ENCODE measurements at regions not wholly inside any gene's neighbourhood (a gene's known extent, or its start where the extent isn't known, plus 50 kb on each side); places are given as distances from the start of the nearest gene placed in this dataset.

- H2AFZ ChIP-seq (ENCODE audit: low read depth, low read length) = no peak overlapping the region
- Mint-ChIP-seq H3K4me3 (ENCODE audit: unreplicated experiment) (no peak overlapping the region), H3K9me3 (ENCODE audit: unreplicated experiment) (no peaks in the 10 kb centered on the region), H3K27ac (ENCODE audit: unreplicated experiment) (peak overlapping the region; percentile 41), H3K4me1 (ENCODE audit: low read depth, unreplicated experiment) (peaks cover 11% of the 10 kb centered on the region), H3K36me3 (ENCODE audit: low read depth, unreplicated experiment) (no peaks in the 10 kb centered on the region), H3K27me3 (ENCODE audit: low read depth, unreplicated experiment) (peaks cover 2% of the 10 kb centered on the region)
- H4K20me1 ChIP-seq (ENCODE audit: insufficient read depth, low read length) = no peaks in the 10 kb centered on the region
- no peaks in the 10 kb centered on the region for H3K27me3 ChIP-seq (ENCODE audit: insufficient read depth, low read length)
- no peaks in the 10 kb centered on the region for H3K4me1 ChIP-seq (ENCODE audit: insufficient read depth, low read length)
- H3K36me3 ChIP-seq (ENCODE audit: insufficient read depth, low read length) = no peaks in the 10 kb centered on the region
- FAIRE-seq (no peak), DNase-seq (ENCODE audit: low read depth) (peak; percentile 57)
- TF ChIP-seq EZH2 (IDR thresholded peaks at IDR 0.05; ENCODE audit: insufficient read depth, low read length) (no peak), CTCF (IDR thresholded peaks at IDR 0.05; ENCODE audit: insufficient read depth, low read depth, low read length) (no peak)
- H3K27ac ChIP-seq (ENCODE audit: low read depth, low read length) = no peak overlapping the region
- no peak overlapping the region for H3K4me2 ChIP-seq (ENCODE audit: low read length)
- H3K4me3 ChIP-seq (ENCODE audit: insufficient read depth, low read depth, low read length) = no peak overlapping the region
- H3K9me3 ChIP-seq (ENCODE audit: insufficient read depth, low read depth, low read length) = no peaks in the 10 kb centered on the region
- no peaks in the 10 kb centered on the region for H3K79me2 ChIP-seq (ENCODE audit: insufficient read depth, low read length)
- H3K9ac ChIP-seq (ENCODE audit: low read length) = no peak overlapping the region
These were observed 438.7 kb upstream of the ARGLU1 start for GRCh38 chr13:107006661-107007060.

- H3K4me2 ChIP-seq (ENCODE audit: low read length) = no peak overlapping the region
- no peaks in the 10 kb centered on the region for H3K9me3 ChIP-seq (ENCODE audit: insufficient read depth, low read depth, low read length)
- Mint-ChIP-seq H3K27ac (ENCODE audit: unreplicated experiment) (no peak overlapping the region), H3K36me3 (ENCODE audit: low read depth, unreplicated experiment) (no peaks in the 10 kb centered on the region), H3K27me3 (ENCODE audit: low read depth, unreplicated experiment) (peaks cover 2% of the 10 kb centered on the region), H3K9me3 (ENCODE audit: unreplicated experiment) (no peaks in the 10 kb centered on the region), H3K4me3 (ENCODE audit: unreplicated experiment) (no peak overlapping the region), H3K4me1 (ENCODE audit: low read depth, unreplicated experiment) (peaks cover 11% of the 10 kb centered on the region)
- no peak overlapping the region for H3K27ac ChIP-seq (ENCODE audit: low read depth, low read length)
- no peak overlapping the region for H3K9ac ChIP-seq (ENCODE audit: low read length)
- no peaks in the 10 kb centered on the region for H3K36me3 ChIP-seq (ENCODE audit: insufficient read depth, low read length)
- TF ChIP-seq EZH2 (IDR thresholded peaks at IDR 0.05; ENCODE audit: insufficient read depth, low read length) (no peak), CTCF (IDR thresholded peaks at IDR 0.05; ENCODE audit: insufficient read depth, low read depth, low read length) (no peak)
- no peaks in the 10 kb centered on the region for H4K20me1 ChIP-seq (ENCODE audit: insufficient read depth, low read length)
- DNase-seq (ENCODE audit: low read depth) (no peak), FAIRE-seq (no peak)
- H3K4me1 ChIP-seq (ENCODE audit: insufficient read depth, low read length) = no peaks in the 10 kb centered on the region
- H3K79me2 ChIP-seq (ENCODE audit: insufficient read depth, low read length) = no peaks in the 10 kb centered on the region
- no peak overlapping the region for H3K4me3 ChIP-seq (ENCODE audit: insufficient read depth, low read depth, low read length)
- no peaks in the 10 kb centered on the region for H3K27me3 ChIP-seq (ENCODE audit: insufficient read depth, low read length)
- no peak overlapping the region for H2AFZ ChIP-seq (ENCODE audit: low read depth, low read length)
These were observed 437.6 kb upstream of the ARGLU1 start for GRCh38 chr13:107005577-107005976.

GRCh38 chr13:107003911-107004310 is 436.0 kb upstream of the ARGLU1 start:
- Mint-ChIP-seq H3K36me3 (ENCODE audit: low read depth, unreplicated experiment) (no peaks in the 10 kb centered on the region), H3K4me3 (ENCODE audit: unreplicated experiment) (no peak overlapping the region), H3K4me1 (ENCODE audit: low read depth, unreplicated experiment) (peaks cover 11% of the 10 kb centered on the region), H3K27me3 (ENCODE audit: low read depth, unreplicated experiment) (peaks cover 3% of the 10 kb centered on the region), H3K27ac (ENCODE audit: unreplicated experiment) (no peak overlapping the region), H3K9me3 (ENCODE audit: unreplicated experiment) (no peaks in the 10 kb centered on the region)
- Histone ChIP-seq H3K79me2 (ENCODE audit: insufficient read depth, low read length) (no peaks in the 10 kb centered on the region), H3K4me3 (ENCODE audit: insufficient read depth, low read depth, low read length) (no peak overlapping the region), H3K36me3 (ENCODE audit: insufficient read depth, low read length) (no peaks in the 10 kb centered on the region), H2AFZ (ENCODE audit: low read depth, low read length) (no peak overlapping the region), H3K9ac (ENCODE audit: low read length) (no peak overlapping the region), H3K4me1 (ENCODE audit: insufficient read depth, low read length) (no peaks in the 10 kb centered on the region), H4K20me1 (ENCODE audit: insufficient read depth, low read length) (no peaks in the 10 kb centered on the region), H3K27ac (ENCODE audit: low read depth, low read length) (no peak overlapping the region), H3K27me3 (ENCODE audit: insufficient read depth, low read length) (no peaks in the 10 kb centered on the region), H3K9me3 (ENCODE audit: insufficient read depth, low read depth, low read length) (no peaks in the 10 kb centered on the region), H3K4me2 (ENCODE audit: low read length) (no peak overlapping the region)
- DNase-seq (ENCODE audit: low read depth) (no peak), FAIRE-seq (no peak)
- TF ChIP-seq CTCF (IDR thresholded peaks at IDR 0.05; ENCODE audit: insufficient read depth, low read depth, low read length) (no peak), EZH2 (IDR thresholded peaks at IDR 0.05; ENCODE audit: insufficient read depth, low read length) (no peak)

Measured in astrocyte (in vitro differentiated cells and primary cell).